ACC112 (cell line): ENCODE measurements at regions not wholly inside any gene's neighbourhood (a gene's known extent, or its start where the extent isn't known, plus 50 kb on each side); places are given as distances from the start of the nearest gene placed in this dataset.
A peak's percentile ranks its signal among the peaks of the same experiment; 100 is the strongest.
"Not testable (repeated sequence)": the region's sequence is repeated elsewhere in the genome, so short reads cannot be mapped to it uniquely, and the experiment has no call there.

ENCODE experiments used
- H2AFZ ChIP-seq: fragments of 200-600 bp; sonication (generic); one replicate; pipeline ENCODE4 v1.6.0; 2017; ENCODE audit warnings: antibody characterized with exemption, low read length; ENCODE audit not compliant: unreplicated experiment
- H3K27ac ChIP-seq: fragments of 200-600 bp; sonication (generic); 2 replicates; pipeline ENCODE4 v1.5.1; 2014; ENCODE audit warnings: low read depth, mild to moderate bottlenecking, antibody characterized with exemption, low read length, moderate library complexity
- H3K27me3 ChIP-seq: fragments of 200-600 bp; sonication (generic); 2 replicates; pipeline ENCODE4 v1.6.1; 2014; ENCODE audit warnings: mild to moderate bottlenecking, antibody characterized with exemption, low read length, moderate library complexity, mixed read lengths; ENCODE audit not compliant: insufficient read depth
- H3K36me3 ChIP-seq: fragments of 200-600 bp; sonication (generic); 2 replicates; pipeline ENCODE4 v1.6.1; 2016; ENCODE audit warnings: mild to moderate bottlenecking, antibody characterized with exemption, low read length, moderate library complexity, mixed read lengths; ENCODE audit not compliant: insufficient read depth
- H3K4me1 ChIP-seq: fragments of 200-600 bp; sonication (generic); one replicate; pipeline ENCODE4 v1.6.1; 2016; ENCODE audit warnings: low read length, mixed read lengths; ENCODE audit not compliant: insufficient read depth, unreplicated experiment, control insufficient read depth
- H3K4me3 ChIP-seq: fragments of 200-600 bp; sonication (generic); 2 replicates; pipeline ENCODE4 v1.5.1; 2014; ENCODE audit warnings: mild to moderate bottlenecking, low read depth, low read length
- H3K79me2 ChIP-seq: fragments of 200-600 bp; sonication (generic); one replicate; pipeline ENCODE4 v1.6.0; 2016; ENCODE audit warnings: low read length; ENCODE audit not compliant: control insufficient read depth, unreplicated experiment, insufficient read depth

GRCh38 chr4:60648774-60649173 lies 551.4 kb upstream of the ADGRL3 start:
- no peaks in the 10 kb centered on the region for H3K27me3 ChIP-seq
- no peak overlapping the region for H2AFZ ChIP-seq
- H3K79me2 ChIP-seq = no peaks in the 10 kb centered on the region
- no peak overlapping the region for H3K27ac ChIP-seq
- no peaks in the 10 kb centered on the region for H3K4me1 ChIP-seq
- no peak overlapping the region for H3K4me3 ChIP-seq
- H3K36me3 ChIP-seq = 0 out of 2 replicates have a peak, but pooled peaks cover 3% of the 10 kb centered on the region

- Histone ChIP-seq H3K4me1 (peaks cover 16% of the 10 kb centered on the region), H2AFZ (no peak overlapping the region), H3K36me3 (no peaks in the 10 kb centered on the region), H3K4me3 (no peak overlapping the region), H3K27me3 (no peaks in the 10 kb centered on the region), H3K79me2 (no peaks in the 10 kb centered on the region), H3K27ac (no peak overlapping the region)
These were observed 547.2 kb upstream of the ADGRL3 start for GRCh38 chr4:60652933-60653332.

GRCh38 chr4:60655356-60655755 lies 544.8 kb upstream of the ADGRL3 start:
- no peaks in the 10 kb centered on the region for H3K27me3 ChIP-seq
- H3K79me2 ChIP-seq = no peaks in the 10 kb centered on the region
- no peaks in the 10 kb centered on the region for H3K36me3 ChIP-seq
- H3K4me1 ChIP-seq = peaks cover 16% of the 10 kb centered on the region
- H3K27ac ChIP-seq = no peak overlapping the region
- no peak overlapping the region for H3K4me3 ChIP-seq
- peak overlapping the region; percentile 58 for H2AFZ ChIP-seq

- Histone ChIP-seq H2AFZ (peak overlapping the region; percentile 90), H3K27me3 (no peaks in the 10 kb centered on the region), H3K4me3 (no peak overlapping the region), H3K79me2 (no peaks in the 10 kb centered on the region), H3K36me3 (no peaks in the 10 kb centered on the region), H3K27ac (no peak overlapping the region), H3K4me1 (peaks cover 16% of the 10 kb centered on the region)
These were observed 544.0 kb upstream of the ADGRL3 start for GRCh38 chr4:60656171-60656570.

GRCh38 chr4:60657041-60657440 lies 543.1 kb upstream of the ADGRL3 start:
- peak overlapping the region; percentile 70 for H3K4me3 ChIP-seq
- H3K79me2 ChIP-seq = no peaks in the 10 kb centered on the region
- H3K36me3 ChIP-seq = no peaks in the 10 kb centered on the region
- 0 out of 2 replicates have a peak overlapping the region, but pooled peaks have one; percentile 3 for H3K27ac ChIP-seq
- H2AFZ ChIP-seq = peak overlapping the region; percentile 100
- H3K4me1 ChIP-seq = peaks cover 16% of the 10 kb centered on the region
- no peaks in the 10 kb centered on the region for H3K27me3 ChIP-seq

- no peaks in the 10 kb centered on the region for H3K27me3 ChIP-seq
- peak overlapping the region; percentile 100 for H2AFZ ChIP-seq
- H3K79me2 ChIP-seq = no peaks in the 10 kb centered on the region
- H3K4me1 ChIP-seq = peaks cover 16% of the 10 kb centered on the region
- H3K27ac ChIP-seq = 0 out of 2 replicates have a peak overlapping the region, but pooled peaks have one; percentile 0
- H3K36me3 ChIP-seq = no peaks in the 10 kb centered on the region
- peak overlapping the region; percentile 70 for H3K4me3 ChIP-seq
These were observed 542.3 kb upstream of the ADGRL3 start for GRCh38 chr4:60657807-60658206.

GRCh38 chr4:60663769-60664168 lies 536.4 kb upstream of the ADGRL3 start:
- H3K36me3 ChIP-seq = no peaks in the 10 kb centered on the region
- no peak overlapping the region for H3K27ac ChIP-seq
- no peak overlapping the region for H3K4me3 ChIP-seq
- no peak overlapping the region for H2AFZ ChIP-seq
- H3K79me2 ChIP-seq = no peaks in the 10 kb centered on the region
- no peaks in the 10 kb centered on the region for H3K4me1 ChIP-seq
- no peaks in the 10 kb centered on the region for H3K27me3 ChIP-seq

- Histone ChIP-seq H3K36me3 (no peaks in the 10 kb centered on the region), H3K27me3 (no peaks in the 10 kb centered on the region), H2AFZ (peak overlapping the region; percentile 89), H3K27ac (peak overlapping the region; percentile 99), H3K79me2 (no peaks in the 10 kb centered on the region), H3K4me1 (peaks cover 17% of the 10 kb centered on the region), H3K4me3 (peak overlapping the region; percentile 59)
These were observed 517.2 kb upstream of the ADGRL3 start for GRCh38 chr4:60682901-60683300.

- Histone ChIP-seq H3K27me3 (no peaks in the 10 kb centered on the region), H3K4me1 (peaks cover 17% of the 10 kb centered on the region), H3K79me2 (no peaks in the 10 kb centered on the region), H3K36me3 (no peaks in the 10 kb centered on the region), H3K4me3 (peak overlapping the region; percentile 59), H2AFZ (peak overlapping the region; percentile 89), H3K27ac (peak overlapping the region; percentile 99)
These were observed 516.8 kb upstream of the ADGRL3 start for GRCh38 chr4:60683357-60683756.

- H3K27ac ChIP-seq = peak overlapping the region; percentile 99
- H3K4me3 ChIP-seq = peak overlapping the region; percentile 59
- peak overlapping the region; percentile 89 for H2AFZ ChIP-seq
- no peaks in the 10 kb centered on the region for H3K36me3 ChIP-seq
- no peaks in the 10 kb centered on the region for H3K79me2 ChIP-seq
- H3K4me1 ChIP-seq = peaks cover 17% of the 10 kb centered on the region
- no peaks in the 10 kb centered on the region for H3K27me3 ChIP-seq
These were observed 516.2 kb upstream of the ADGRL3 start for GRCh38 chr4:60683973-60684372.

- not testable (repeated sequence) for H2AFZ ChIP-seq, H3K27me3 ChIP-seq, H3K4me3 ChIP-seq, H3K4me1 ChIP-seq, H3K79me2 ChIP-seq, H3K27ac ChIP-seq, H3K36me3 ChIP-seq
These were observed 504.1 kb upstream of the ADGRL3 start for GRCh38 chr4:60696062-60696461.
